Endothelial cell of umbilical vein (primary cell): ENCODE measurements at regions not wholly inside any gene's neighbourhood (a gene's known extent, or its start where the extent isn't known, plus 50 kb on each side); places are given as distances from the start of the nearest gene placed in this dataset.

Experiments used
- BruUV-seq: library from RNA; stranded (reverse); fragments of 400-500 nt; replicated peaks from 2 replicates; lab custom pipeline; 2021; lab: Mats Ljungman, UMichigan
- CTCF ChIA-PET: fragments of 300-600, 350-600 bp; sonication (Branson Sonifier 250); formaldehyde crosslinking; loops from one replicate; lab custom pipeline; 2021; ENCODE audit warnings: antibody characterized with exemption, inconsistent platforms; lab: Charles Lee
- POLR2A ChIA-PET: fragments of 300-600, 350-600 bp; sonication (Branson Sonifier 250); formaldehyde crosslinking; loops from one replicate; lab custom pipeline; 2021; ENCODE audit warnings: antibody characterized with exemption, inconsistent platforms; lab: Charles Lee
- DNase-seq: peaks from one replicate; pipeline ENCODE4 v3.0.0-alpha.2; 2011; ENCODE audit warnings: low read depth, low spot score
- FAIRE-seq: peaks from 2 replicates; lab custom pipeline; 2011; peaks lifted over from hg19 to GRCh38; lab: Jason Lieb, UNC
- H2AFZ ChIP-seq: 2 replicates; pipeline ENCODE4 v1.6.0; 2012; ENCODE audit warnings: low read depth, low read length, control low read depth, inconsistent platforms
- H3K27ac ChIP-seq: 2 replicates; pipeline ENCODE4 v1.5.1; 2011; ENCODE audit warnings: low read depth, mild to moderate bottlenecking, control low read depth, low read length, moderate library complexity; ENCODE audit not compliant: insufficient read depth
- H3K27me3 ChIP-seq, 2 experiments: 2 replicates each; pipeline versions ENCODE4 v1.6.0 to v1.6.1; 2011; ENCODE audit warnings: low read length in 2 of 2, mixed read lengths in 1 of 2; ENCODE audit not compliant: control insufficient read depth in 2 of 2, insufficient read depth in 2 of 2
- H3K36me3 ChIP-seq, 2 experiments: 2 replicates in 1 of 2; 3 replicates in 1 of 2; pipeline ENCODE4 v1.5.1; 2011; ENCODE audit warnings: low read length in 2 of 2, mild to moderate bottlenecking in 1 of 2, moderate library complexity in 1 of 2; ENCODE audit not compliant: control insufficient read depth in 2 of 2, insufficient read depth in 2 of 2; ENCODE audit errors: extremely low read depth in 1 of 2
- H3K4me1 ChIP-seq: 3 replicates; pipeline ENCODE4 v1.5.1; 2011; ENCODE audit warnings: mild to moderate bottlenecking, low read length; ENCODE audit not compliant: control insufficient read depth, insufficient read depth; ENCODE audit errors: extremely low read depth
- H3K4me2 ChIP-seq: 2 replicates; pipeline ENCODE4 v1.6.1; 2011; ENCODE audit warnings: low read length, control low read depth, mixed read lengths; ENCODE audit not compliant: insufficient read depth
- H3K4me3 ChIP-seq, 3 experiments: fragments of 200-600 bp in 1 of 3; sonication (generic), shearing (Covaris generic) in 1 of 3; replicated peaks in 1 of 3; 2 replicates each; pipeline ENCODE4 v1.5.1; 2011 to 2016; ENCODE audit warnings: control low read depth in 3 of 3, low read length in 3 of 3, mild to moderate bottlenecking in 2 of 3, inconsistent platforms in 1 of 3, low read depth in 1 of 3, moderate library complexity in 1 of 3; ENCODE audit not compliant: insufficient read depth in 1 of 3
- H3K79me2 ChIP-seq: 2 replicates; pipeline ENCODE4 v1.6.0; 2012; ENCODE audit warnings: low read length, inconsistent platforms; ENCODE audit not compliant: control insufficient read depth, insufficient read depth
- H3K9ac ChIP-seq: replicated peaks from 2 replicates; pipeline ENCODE3; 2011; ENCODE audit warnings: low read length, control low read depth; ENCODE audit not compliant: insufficient read depth; ENCODE audit errors: extremely low read depth
- H3K9me1 ChIP-seq: replicated peaks from 3 replicates; pipeline ENCODE4 v1.6.0; 2011; ENCODE audit warnings: mild to moderate bottlenecking, low read length; ENCODE audit not compliant: control insufficient read depth, insufficient read depth; ENCODE audit errors: extremely low read depth
- H3K9me3 ChIP-seq: replicated peaks from 2 replicates; pipeline ENCODE4 v1.5.1; 2012; ENCODE audit warnings: low read length, inconsistent platforms; ENCODE audit not compliant: control insufficient read depth, insufficient read depth
- H4K20me1 ChIP-seq: replicated peaks from 2 replicates; pipeline ENCODE3; 2011; ENCODE audit warnings: mild to moderate bottlenecking, low read length; ENCODE audit not compliant: control insufficient read depth, insufficient read depth; ENCODE audit errors: extremely low read depth
- EZH2 ChIP-seq: IDR thresholded peaks from 2 replicates; pipeline ENCODE4 v1.6.1; 2012; ENCODE audit warnings: borderline replicate concordance, low read depth, mild to moderate bottlenecking, moderate library complexity, low read length, inconsistent platforms; ENCODE audit not compliant: severe bottlenecking
- FOS ChIP-seq: IDR thresholded peaks from 2 replicates; pipeline ENCODE4 v1.6.1; 2011; ENCODE audit warnings: mild to moderate bottlenecking, low read length, moderate library complexity, borderline replicate concordance; ENCODE audit not compliant: insufficient read depth
- GATA2 ChIP-seq: IDR thresholded peaks from 2 replicates; pipeline ENCODE4 v1.7.0; 2011; ENCODE audit warnings: low read depth, mild to moderate bottlenecking, moderate library complexity, mixed read lengths, low read length; ENCODE audit not compliant: insufficient read length, insufficient read depth
- JUN ChIP-seq: IDR thresholded peaks from 2 replicates; pipeline ENCODE4 v1.6.1; 2011; ENCODE audit warnings: borderline replicate concordance, low read depth; ENCODE audit not compliant: insufficient read length, insufficient read depth
- MYC ChIP-seq: IDR thresholded peaks from one replicate; pipeline ENCODE4 v1.6.1; 2011; ENCODE audit warnings: mild to moderate bottlenecking, low read depth, low read length
- POLR2A ChIP-seq: IDR thresholded peaks from 2 replicates; pipeline ENCODE4 v1.6.1; 2012; ENCODE audit warnings: low read depth, mild to moderate bottlenecking, control low read depth, low read length
- POLR2AphosphoS5 ChIP-seq: IDR thresholded peaks from 2 replicates; pipeline ENCODE4 v1.6.1; 2012; ENCODE audit warnings: low read depth, mild to moderate bottlenecking, control low read depth, low read length, moderate library complexity; ENCODE audit not compliant: insufficient read depth
- dilution Hi-C: fragments of 300-500 bp; cut with MboI; formaldehyde crosslinking; loops from one replicate; pipeline ENCODE4 v1.15.0; 2019; ENCODE audit warnings: low sequenced_read_pairs; ENCODE audit not compliant: extremely low pct_ligation_motif_present
- intact Hi-C: fragments of 100-400 bp; cut with micrococcal nuclease; formaldehyde crosslinking; loops from one replicate; pipeline ENCODE4 v1.10.0; 2022
- TF ChIP-seq, protein P1 (sequence below): IDR thresholded peaks from 2 replicates; pipeline ENCODE4 v1.6.1; 2011; ENCODE audit not compliant: insufficient read depth, insufficient read length
- TF ChIP-seq, protein P2 (sequence below), 2 donors: IDR thresholded peaks; 1 replicate in 1 of 2; 2 replicates in 1 of 2; pipeline ENCODE4 v1.5.1; 2011; ENCODE audit warnings: low read length in 2 of 2, mild to moderate bottlenecking in 2 of 2, moderate library complexity in 2 of 2, control low read depth in 1 of 2, inconsistent platforms in 1 of 2, low read depth in 1 of 2; ENCODE audit not compliant: insufficient read depth in 1 of 2; ENCODE audit errors: extremely low read depth in 1 of 2

DNA sequence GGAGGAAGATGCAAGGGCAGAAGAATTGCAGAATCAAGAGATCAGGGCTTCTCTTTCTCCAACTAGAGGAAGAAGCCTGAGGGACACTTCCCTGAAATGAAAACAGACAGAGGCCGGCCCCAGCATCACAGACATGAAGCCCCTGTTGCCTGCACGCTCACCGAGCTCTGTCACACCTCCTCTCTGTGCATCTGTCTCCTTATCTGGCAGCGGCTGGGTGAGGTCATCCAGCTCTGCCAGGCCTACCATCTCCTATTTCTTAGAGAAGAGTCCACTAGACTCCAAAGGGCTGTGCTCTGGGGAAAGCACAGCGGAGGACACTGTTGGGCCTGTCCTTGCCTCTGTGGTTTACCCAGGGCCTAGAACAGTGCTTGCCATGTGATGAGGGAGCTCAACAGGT, 71.9 kb upstream of the MLN start:
- ChIA-PET CTCF (interaction anchor here (1.1 to 1.7 kb wide), 2 partner anchors 9 to 105 kb away, joined by 3 to 4 read pairs; no protein-coding TSS in a partner anchor), POLR2A (no interaction called here)
- H3K4me2 ChIP-seq, result no peak overlapping the region
- DNase-seq, result no peak
- TF ChIP-seq POLR2AphosphoS5, result no peak
- TF ChIP-seq GATA2, result no peak
- no peak for TF ChIP-seq MYC
- H3K4me3 ChIP-seq, result no peak overlapping the region
- H3K36me3 ChIP-seq, result no peaks in the 10 kb centered on the region
- H3K4me1 ChIP-seq, result no peaks in the 10 kb centered on the region
- H4K20me1 ChIP-seq, result no peaks in the 10 kb centered on the region
- H3K27ac ChIP-seq, result no peak overlapping the region
- no peaks in the 10 kb centered on the region for H3K9me1 ChIP-seq
- no TSS peak for BruUV-seq
- no peak for FAIRE-seq
- H3K27me3 ChIP-seq, result peaks cover 3 to 8% of the 10 kb centered on the region in 2 experiments
- no peaks in the 10 kb centered on the region for H3K79me2 ChIP-seq
- H3K9me3 ChIP-seq, result no peaks in the 10 kb centered on the region
- dilution Hi-C loops, result no loop called here
- intact Hi-C loops, result no loop called here
- no peak overlapping the region for H2AFZ ChIP-seq
- H3K9ac ChIP-seq, result no peak overlapping the region

DNA sequence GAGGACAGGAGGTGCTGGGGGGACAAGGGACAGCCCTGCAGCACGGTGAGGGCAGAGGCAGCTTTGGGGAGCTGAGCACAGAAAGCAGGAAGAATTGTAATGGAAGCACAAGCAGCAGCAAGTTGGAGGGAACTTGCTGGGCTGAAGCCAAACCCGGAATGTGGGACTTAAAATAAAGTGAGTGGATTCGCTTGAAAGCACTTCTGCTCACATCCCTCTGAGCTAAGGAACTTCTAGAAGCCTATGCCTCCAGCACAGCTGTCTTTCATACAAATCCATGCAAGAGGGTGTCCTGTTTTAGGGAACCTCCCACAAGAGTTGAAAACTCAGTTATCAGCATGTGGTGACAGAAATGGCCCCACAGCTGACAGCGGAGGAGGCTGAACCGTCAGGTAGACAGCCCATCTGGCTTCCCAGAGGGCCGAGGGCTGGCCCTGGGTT, 71.4 kb upstream of the MLN start:
- H3K27me3 ChIP-seq, result peaks cover 3 to 8% of the 10 kb centered on the region in 2 experiments
- FAIRE-seq (no peak), DNase-seq (no peak)
- no peak overlapping the region for H3K4me2 ChIP-seq
- H3K4me3 ChIP-seq, result no peak overlapping the region
- CTCF ChIA-PET, result interaction anchor here (1.1 to 1.7 kb wide), 2 partner anchors 8 to 104 kb away, joined by 3 to 4 read pairs; no protein-coding TSS in a partner anchor
- TF ChIP-seq POLR2AphosphoS5 (no peak), GATA2 (no peak), JUN (no peak), EZH2 (no peak), FOS (no peak), MYC (no peak), POLR2A (no peak)
- TF ChIP-seq, protein P1, sequence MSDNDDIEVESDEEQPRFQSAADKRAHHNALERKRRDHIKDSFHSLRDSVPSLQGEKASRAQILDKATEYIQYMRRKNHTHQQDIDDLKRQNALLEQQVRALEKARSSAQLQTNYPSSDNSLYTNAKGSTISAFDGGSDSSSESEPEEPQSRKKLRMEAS, result no peak
- TF ChIP-seq, protein P2, sequence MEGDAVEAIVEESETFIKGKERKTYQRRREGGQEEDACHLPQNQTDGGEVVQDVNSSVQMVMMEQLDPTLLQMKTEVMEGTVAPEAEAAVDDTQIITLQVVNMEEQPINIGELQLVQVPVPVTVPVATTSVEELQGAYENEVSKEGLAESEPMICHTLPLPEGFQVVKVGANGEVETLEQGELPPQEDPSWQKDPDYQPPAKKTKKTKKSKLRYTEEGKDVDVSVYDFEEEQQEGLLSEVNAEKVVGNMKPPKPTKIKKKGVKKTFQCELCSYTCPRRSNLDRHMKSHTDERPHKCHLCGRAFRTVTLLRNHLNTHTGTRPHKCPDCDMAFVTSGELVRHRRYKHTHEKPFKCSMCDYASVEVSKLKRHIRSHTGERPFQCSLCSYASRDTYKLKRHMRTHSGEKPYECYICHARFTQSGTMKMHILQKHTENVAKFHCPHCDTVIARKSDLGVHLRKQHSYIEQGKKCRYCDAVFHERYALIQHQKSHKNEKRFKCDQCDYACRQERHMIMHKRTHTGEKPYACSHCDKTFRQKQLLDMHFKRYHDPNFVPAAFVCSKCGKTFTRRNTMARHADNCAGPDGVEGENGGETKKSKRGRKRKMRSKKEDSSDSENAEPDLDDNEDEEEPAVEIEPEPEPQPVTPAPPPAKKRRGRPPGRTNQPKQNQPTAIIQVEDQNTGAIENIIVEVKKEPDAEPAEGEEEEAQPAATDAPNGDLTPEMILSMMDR (IDR thresholded peaks at IDR 0.05; ENCODE audit: extremely low read depth in 1 of 2, insufficient read depth in 1 of 2, low read depth in 1 of 2, low read length in 2 of 2), result no peak
- no peaks in the 10 kb centered on the region for H4K20me1 ChIP-seq
- dilution Hi-C loops, result no loop called here
- no peak overlapping the region for H3K27ac ChIP-seq
- no TSS peak for BruUV-seq
- no peaks in the 10 kb centered on the region for H3K9me1 ChIP-seq
- no peaks in the 10 kb centered on the region for H3K79me2 ChIP-seq
- H3K9ac ChIP-seq, result no peak overlapping the region
- no peaks in the 10 kb centered on the region for H3K4me1 ChIP-seq
- no peak overlapping the region for H2AFZ ChIP-seq
- H3K9me3 ChIP-seq, result no peaks in the 10 kb centered on the region
- H3K36me3 ChIP-seq, result no peaks in the 10 kb centered on the region
- POLR2A ChIA-PET, result no interaction called here
- intact Hi-C loops, result no loop called here
